GM23338 (cell line): ENCODE measurements at regions not wholly inside any gene's neighbourhood (a gene's known extent, or its start where the extent isn't known, plus 50 kb on each side); places are given as distances from the start of the nearest gene placed in this dataset.

Experiments
- ATAC-seq: fragments of 200-7000 bp; cut with Tn5 transposase; 3 replicates; pipeline ENCODE4 v1.9.1; 2020
- DNase-seq: peaks from one replicate; pipeline ENCODE4 v3.0.0-alpha.2; 2015; ENCODE audit warnings: low spot score
- H2AFZ ChIP-seq: fragments of 200-600 bp; sonication (generic); 2 replicates; pipeline ENCODE4 v1.8.0; 2016; ENCODE audit warnings: antibody characterized with exemption, mild to moderate bottlenecking, moderate library complexity
- H3F3A ChIP-seq: fragments of 200-600 bp; sonication (generic); replicated peaks from 2 replicates; pipeline ENCODE4 v1.8.0; 2017; ENCODE audit warnings: antibody characterized with exemption, mixed run types, low read depth
- H3K27ac ChIP-seq: fragments of 200-600 bp; sonication (generic); 2 replicates; pipeline ENCODE4 v1.6.1; 2016; ENCODE audit warnings: low read depth
- H3K27me3 ChIP-seq: fragments of 200-600 bp; sonication (generic); 2 replicates; pipeline ENCODE4 v1.8.0; 2016; ENCODE audit warnings: mild to moderate bottlenecking, mixed run types, moderate library complexity; ENCODE audit not compliant: insufficient read depth
- H3K36me3 ChIP-seq: fragments of 200-600 bp; sonication (generic); 2 replicates; pipeline ENCODE4 v1.8.0; 2016; ENCODE audit warnings: mild to moderate bottlenecking; ENCODE audit not compliant: insufficient read depth
- H3K4me1 ChIP-seq: fragments of 200-600 bp; sonication (generic); 2 replicates; pipeline ENCODE4 v1.8.0; 2016; ENCODE audit warnings: mild to moderate bottlenecking, moderate library complexity; ENCODE audit not compliant: insufficient read depth
- H3K4me2 ChIP-seq: fragments of 200-600 bp; sonication (generic); 2 replicates; pipeline ENCODE4 v1.7.1; 2017; ENCODE audit warnings: mixed run types
- H3K4me3 ChIP-seq: fragments of 200-600 bp; sonication (generic); 2 replicates; pipeline ENCODE4 v1.6.1; 2016; ENCODE audit warnings: mixed run types
- H3K79me2 ChIP-seq: fragments of 200-600 bp; sonication (generic); replicated peaks from 2 replicates; pipeline ENCODE4 v1.8.0; 2017; ENCODE audit warnings: mild to moderate bottlenecking; ENCODE audit not compliant: insufficient read depth
- H3K9me2 ChIP-seq: fragments of 200-600 bp; sonication (generic); 2 replicates; pipeline ENCODE4 v1.8.0; 2017; ENCODE audit not compliant: insufficient read depth
- H4K20me1 ChIP-seq: fragments of 200-600 bp; sonication (generic); replicated peaks from 2 replicates; pipeline ENCODE4 v1.8.0; 2017; ENCODE audit warnings: mild to moderate bottlenecking; ENCODE audit not compliant: insufficient read depth
- H3K27ac Mint-ChIP-seq: 2 replicates; pipeline ENCODE4 v1.8.0; 2020; ENCODE audit warnings: inconsistent platforms, mild to moderate bottlenecking, moderate library complexity, mixed read lengths
- H3K27me3 Mint-ChIP-seq: 3 replicates; pipeline ENCODE4 v1.8.0; 2022; ENCODE audit warnings: low read depth, mild to moderate bottlenecking, moderate library complexity, mixed read lengths, inconsistent platforms; ENCODE audit not compliant: insufficient read depth, poor library complexity
- H3K36me3 Mint-ChIP-seq: 3 replicates; pipeline ENCODE4 v1.8.0; 2021; ENCODE audit warnings: low read depth, mild to moderate bottlenecking, inconsistent platforms, moderate library complexity, mixed read lengths
- H3K4me1 Mint-ChIP-seq: 3 replicates; pipeline ENCODE4 v1.8.0; 2020; ENCODE audit warnings: mild to moderate bottlenecking, inconsistent platforms, mixed read lengths
- H3K4me3 Mint-ChIP-seq: 3 replicates; pipeline ENCODE4 v1.8.0; 2021; ENCODE audit warnings: moderate library complexity, mild to moderate bottlenecking, inconsistent platforms, mixed read lengths
- H3K9me3 Mint-ChIP-seq: 3 replicates; pipeline ENCODE4 v1.8.0; 2020; ENCODE audit warnings: moderate library complexity, mild to moderate bottlenecking, inconsistent platforms, mixed read lengths
- CREB1 ChIP-seq: fragments of 250-450 bp; sonication (Bioruptor Pico); IDR thresholded peaks from 2 replicates; pipeline ENCODE4 v1.5.0; 2020; ENCODE audit warnings: low read depth, mild to moderate bottlenecking, moderate library complexity
- EZH2 ChIP-seq: fragments of 200-600 bp; sonication (generic); IDR thresholded peaks from one replicate; pipeline ENCODE4 v1.8.0; 2017; ENCODE audit warnings: antibody characterized with exemption, mild to moderate bottlenecking, low read depth; ENCODE audit not compliant: unreplicated experiment
- EZH2phosphoT487 ChIP-seq: fragments of 200-600 bp; sonication (generic); IDR thresholded peaks from one replicate; pipeline ENCODE4 v1.8.1; 2018; ENCODE audit warnings: antibody characterized with exemption; ENCODE audit not compliant: unreplicated experiment
- JUNB ChIP-seq: IDR thresholded peaks from one replicate; pipeline ENCODE4 v1.6.1; 2016; ENCODE audit warnings: antibody characterized with exemption; ENCODE audit not compliant: unreplicated experiment
- NANOG ChIP-seq: IDR thresholded peaks from 2 replicates; pipeline ENCODE4 v1.6.1; 2016; ENCODE audit warnings: antibody characterized with exemption, borderline replicate concordance
- POLR2AphosphoS5 ChIP-seq: IDR thresholded peaks from 2 replicates; pipeline ENCODE4 v1.6.1; 2016; ENCODE audit warnings: antibody characterized with exemption, low read depth
- STAT1 ChIP-seq: IDR thresholded peaks from one replicate; pipeline ENCODE4 v1.6.1; 2016; ENCODE audit warnings: antibody characterized with exemption; ENCODE audit not compliant: unreplicated experiment
- ZNF114 ChIP-seq: fragments of 250-450 bp; sonication (Bioruptor Pico); IDR thresholded peaks from 2 replicates; pipeline ENCODE4 v1.5.0; 2020; ENCODE audit warnings: mild to moderate bottlenecking, moderate library complexity
- ZNF331 ChIP-seq: fragments of 250-450 bp; sonication (Bioruptor Pico); IDR thresholded peaks from 2 replicates; pipeline ENCODE4 v1.5.0; 2020; ENCODE audit warnings: low read depth, mild to moderate bottlenecking, moderate library complexity
- TF ChIP-seq, protein P1 (sequence below): fragments of 250-450 bp; sonication (Bioruptor Pico); IDR thresholded peaks from 2 replicates; pipeline ENCODE4 v1.5.0; 2020; ENCODE audit warnings: mild to moderate bottlenecking, moderate library complexity
- TF ChIP-seq, protein P2 (sequence below): IDR thresholded peaks from one replicate; pipeline ENCODE4 v1.6.1; 2018; ENCODE audit warnings: antibody characterized with exemption; ENCODE audit not compliant: unreplicated experiment

DNA sequence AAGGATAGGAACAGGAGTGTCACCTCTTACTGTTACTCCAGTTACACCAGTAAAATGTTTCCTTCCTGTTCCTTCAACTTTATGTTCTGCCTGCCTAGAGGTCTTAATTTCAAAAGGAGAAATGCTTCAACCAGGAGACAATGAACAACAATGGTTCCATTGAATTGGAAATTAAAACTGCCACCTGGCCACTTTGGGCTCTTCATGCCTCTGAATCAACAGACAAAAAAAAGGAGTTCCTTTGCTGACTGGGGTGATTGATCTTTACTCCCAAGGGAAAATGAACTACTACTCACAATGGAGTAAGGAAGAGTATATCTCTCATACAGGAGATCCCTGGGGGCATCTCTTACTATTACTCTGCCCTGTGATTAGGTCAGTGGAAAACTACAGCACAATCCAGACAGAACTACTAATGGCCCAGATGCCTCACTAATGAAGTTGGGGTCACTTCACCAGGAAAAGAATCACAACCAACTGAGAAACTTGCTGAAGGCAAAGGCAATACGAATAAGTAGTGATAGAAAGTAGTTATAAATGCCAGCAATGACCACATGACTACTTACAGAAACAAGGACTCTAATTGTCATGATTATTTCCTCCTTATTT is 76.6 kb upstream of the PRDX6 start:
- Histone ChIP-seq H3K36me3 (no peaks in the 10 kb centered on the region), H2AFZ (no peak overlapping the region), H3K27ac (peak overlapping the region; percentile 72; the same call in 1 of the 2 replicates), H3K4me2 (peak overlapping the region; percentile 61), H3K27me3 (no peaks in the 10 kb centered on the region), H3F3A (no peaks in the 10 kb centered on the region), H4K20me1 (0 out of 2 replicates have a peak, but pooled peaks cover 3% of the 10 kb centered on the region), H3K79me2 (no peaks in the 10 kb centered on the region), H3K9me2 (peaks cover 21% of the 10 kb centered on the region), H3K4me1 (peaks cover 13% of the 10 kb centered on the region), H3K4me3 (no peak overlapping the region)
- DNase-seq (peak; percentile 57), ATAC-seq (peak; percentile 60)
- Mint-ChIP-seq H3K27ac (0 out of 2 replicates have a peak overlapping the region, but pooled peaks have one; percentile 35), H3K36me3 (no peaks in the 10 kb centered on the region), H3K4me1 (peaks cover 17% of the 10 kb centered on the region), H3K27me3 (peaks cover 4% of the 10 kb centered on the region), H3K9me3 (no peaks in the 10 kb centered on the region), H3K4me3 (no peak overlapping the region; the same call in 2 of the 3 replicates)
- TF ChIP-seq, protein P1, sequence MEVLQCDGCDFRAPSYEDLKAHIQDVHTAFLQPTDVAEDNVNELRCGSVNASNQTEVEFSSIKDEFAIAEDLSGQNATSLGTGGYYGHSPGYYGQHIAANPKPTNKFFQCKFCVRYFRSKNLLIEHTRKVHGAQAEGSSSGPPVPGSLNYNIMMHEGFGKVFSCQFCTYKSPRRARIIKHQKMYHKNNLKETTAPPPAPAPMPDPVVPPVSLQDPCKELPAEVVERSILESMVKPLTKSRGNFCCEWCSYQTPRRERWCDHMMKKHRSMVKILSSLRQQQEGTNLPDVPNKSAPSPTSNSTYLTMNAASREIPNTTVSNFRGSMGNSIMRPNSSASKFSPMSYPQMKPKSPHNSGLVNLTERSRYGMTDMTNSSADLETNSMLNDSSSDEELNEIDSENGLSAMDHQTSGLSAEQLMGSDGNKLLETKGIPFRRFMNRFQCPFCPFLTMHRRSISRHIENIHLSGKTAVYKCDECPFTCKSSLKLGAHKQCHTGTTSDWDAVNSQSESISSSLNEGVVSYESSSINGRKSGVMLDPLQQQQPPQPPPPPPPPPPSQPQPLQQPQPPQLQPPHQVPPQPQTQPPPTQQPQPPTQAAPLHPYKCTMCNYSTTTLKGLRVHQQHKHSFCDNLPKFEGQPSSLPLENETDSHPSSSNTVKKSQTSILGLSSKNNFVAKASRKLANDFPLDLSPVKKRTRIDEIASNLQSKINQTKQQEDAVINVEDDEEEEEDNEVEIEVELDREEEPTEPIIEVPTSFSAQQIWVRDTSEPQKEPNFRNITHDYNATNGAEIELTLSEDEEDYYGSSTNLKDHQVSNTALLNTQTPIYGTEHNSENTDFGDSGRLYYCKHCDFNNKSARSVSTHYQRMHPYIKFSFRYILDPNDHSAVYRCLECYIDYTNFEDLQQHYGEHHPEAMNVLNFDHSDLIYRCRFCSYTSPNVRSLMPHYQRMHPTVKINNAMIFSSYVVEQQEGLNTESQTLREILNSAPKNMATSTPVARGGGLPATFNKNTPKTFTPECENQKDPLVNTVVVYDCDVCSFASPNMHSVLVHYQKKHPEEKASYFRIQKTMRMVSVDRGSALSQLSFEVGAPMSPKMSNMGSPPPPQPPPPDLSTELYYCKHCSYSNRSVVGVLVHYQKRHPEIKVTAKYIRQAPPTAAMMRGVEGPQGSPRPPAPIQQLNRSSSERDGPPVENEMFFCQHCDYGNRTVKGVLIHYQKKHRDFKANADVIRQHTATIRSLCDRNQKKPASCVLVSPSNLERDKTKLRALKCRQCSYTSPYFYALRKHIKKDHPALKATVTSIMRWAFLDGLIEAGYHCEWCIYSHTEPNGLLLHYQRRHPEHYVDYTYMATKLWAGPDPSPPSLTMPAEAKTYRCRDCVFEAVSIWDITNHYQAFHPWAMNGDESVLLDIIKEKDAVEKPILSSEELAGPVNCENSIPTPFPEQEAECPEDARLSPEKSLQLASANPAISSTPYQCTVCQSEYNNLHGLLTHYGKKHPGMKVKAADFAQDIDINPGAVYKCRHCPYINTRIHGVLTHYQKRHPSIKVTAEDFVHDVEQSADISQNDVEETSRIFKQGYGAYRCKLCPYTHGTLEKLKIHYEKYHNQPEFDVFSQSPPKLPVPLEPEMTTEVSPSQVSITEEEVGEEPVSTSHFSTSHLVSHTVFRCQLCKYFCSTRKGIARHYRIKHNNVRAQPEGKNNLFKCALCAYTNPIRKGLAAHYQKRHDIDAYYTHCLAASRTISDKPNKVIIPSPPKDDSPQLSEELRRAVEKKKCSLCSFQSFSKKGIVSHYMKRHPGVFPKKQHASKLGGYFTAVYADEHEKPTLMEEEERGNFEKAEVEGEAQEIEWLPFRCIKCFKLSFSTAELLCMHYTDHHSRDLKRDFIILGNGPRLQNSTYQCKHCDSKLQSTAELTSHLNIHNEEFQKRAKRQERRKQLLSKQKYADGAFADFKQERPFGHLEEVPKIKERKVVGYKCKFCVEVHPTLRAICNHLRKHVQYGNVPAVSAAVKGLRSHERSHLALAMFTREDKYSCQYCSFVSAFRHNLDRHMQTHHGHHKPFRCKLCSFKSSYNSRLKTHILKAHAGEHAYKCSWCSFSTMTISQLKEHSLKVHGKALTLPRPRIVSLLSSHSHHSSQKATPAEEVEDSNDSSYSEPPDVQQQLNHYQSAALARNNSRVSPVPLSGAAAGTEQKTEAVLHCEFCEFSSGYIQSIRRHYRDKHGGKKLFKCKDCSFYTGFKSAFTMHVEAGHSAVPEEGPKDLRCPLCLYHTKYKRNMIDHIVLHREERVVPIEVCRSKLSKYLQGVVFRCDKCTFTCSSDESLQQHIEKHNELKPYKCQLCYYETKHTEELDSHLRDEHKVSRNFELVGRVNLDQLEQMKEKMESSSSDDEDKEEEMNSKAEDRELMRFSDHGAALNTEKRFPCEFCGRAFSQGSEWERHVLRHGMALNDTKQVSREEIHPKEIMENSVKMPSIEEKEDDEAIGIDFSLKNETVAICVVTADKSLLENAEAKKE (CRISPR knock-in tag): peak; percentile 75
- peak; percentile 72 for TF ChIP-seq NANOG
- TF ChIP-seq EZH2: no peak

DNA sequence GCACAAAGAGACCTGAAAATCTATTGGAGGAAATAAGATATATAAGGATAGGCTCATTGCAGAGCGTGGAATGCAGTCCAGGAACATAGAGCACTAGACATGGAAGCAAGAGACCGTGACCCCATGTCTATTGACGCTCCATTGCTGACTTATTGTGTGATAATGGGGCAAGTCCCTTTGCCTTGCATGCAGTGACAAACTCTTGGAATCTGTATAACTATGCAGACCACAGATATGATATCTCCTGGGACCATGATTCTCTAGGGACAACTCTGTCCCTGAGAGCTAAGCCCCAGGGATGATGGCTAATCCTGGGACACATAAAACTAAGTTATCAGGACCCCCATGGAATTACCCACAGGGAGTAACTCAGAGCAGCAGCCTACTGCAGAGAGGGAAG is 73.1 kb upstream of the PRDX6 start:
- H3K4me1 ChIP-seq: peaks cover 13% of the 10 kb centered on the region
- no peak overlapping the region for H3K4me2 ChIP-seq
- no peak overlapping the region for H3K27ac ChIP-seq
- no peak for DNase-seq
- Mint-ChIP-seq H3K4me1 (peaks cover 23% of the 10 kb centered on the region), H3K4me3 (no peak overlapping the region), H3K27me3 (peaks cover 3% of the 10 kb centered on the region), H3K9me3 (no peaks in the 10 kb centered on the region), H3K36me3 (no peaks in the 10 kb centered on the region), H3K27ac (no peak overlapping the region)
- peaks cover 3% of the 10 kb centered on the region; the same call in 1 of the 2 replicates for H4K20me1 ChIP-seq
- no peaks in the 10 kb centered on the region for H3K27me3 ChIP-seq
- H3K9me2 ChIP-seq: peaks cover 19% of the 10 kb centered on the region
- no peak for ATAC-seq
- H2AFZ ChIP-seq: no peak overlapping the region
- no peaks in the 10 kb centered on the region for H3F3A ChIP-seq
- H3K36me3 ChIP-seq: no peaks in the 10 kb centered on the region
- H3K4me3 ChIP-seq: no peak overlapping the region
- H3K79me2 ChIP-seq: no peaks in the 10 kb centered on the region
- TF ChIP-seq, protein P2, sequence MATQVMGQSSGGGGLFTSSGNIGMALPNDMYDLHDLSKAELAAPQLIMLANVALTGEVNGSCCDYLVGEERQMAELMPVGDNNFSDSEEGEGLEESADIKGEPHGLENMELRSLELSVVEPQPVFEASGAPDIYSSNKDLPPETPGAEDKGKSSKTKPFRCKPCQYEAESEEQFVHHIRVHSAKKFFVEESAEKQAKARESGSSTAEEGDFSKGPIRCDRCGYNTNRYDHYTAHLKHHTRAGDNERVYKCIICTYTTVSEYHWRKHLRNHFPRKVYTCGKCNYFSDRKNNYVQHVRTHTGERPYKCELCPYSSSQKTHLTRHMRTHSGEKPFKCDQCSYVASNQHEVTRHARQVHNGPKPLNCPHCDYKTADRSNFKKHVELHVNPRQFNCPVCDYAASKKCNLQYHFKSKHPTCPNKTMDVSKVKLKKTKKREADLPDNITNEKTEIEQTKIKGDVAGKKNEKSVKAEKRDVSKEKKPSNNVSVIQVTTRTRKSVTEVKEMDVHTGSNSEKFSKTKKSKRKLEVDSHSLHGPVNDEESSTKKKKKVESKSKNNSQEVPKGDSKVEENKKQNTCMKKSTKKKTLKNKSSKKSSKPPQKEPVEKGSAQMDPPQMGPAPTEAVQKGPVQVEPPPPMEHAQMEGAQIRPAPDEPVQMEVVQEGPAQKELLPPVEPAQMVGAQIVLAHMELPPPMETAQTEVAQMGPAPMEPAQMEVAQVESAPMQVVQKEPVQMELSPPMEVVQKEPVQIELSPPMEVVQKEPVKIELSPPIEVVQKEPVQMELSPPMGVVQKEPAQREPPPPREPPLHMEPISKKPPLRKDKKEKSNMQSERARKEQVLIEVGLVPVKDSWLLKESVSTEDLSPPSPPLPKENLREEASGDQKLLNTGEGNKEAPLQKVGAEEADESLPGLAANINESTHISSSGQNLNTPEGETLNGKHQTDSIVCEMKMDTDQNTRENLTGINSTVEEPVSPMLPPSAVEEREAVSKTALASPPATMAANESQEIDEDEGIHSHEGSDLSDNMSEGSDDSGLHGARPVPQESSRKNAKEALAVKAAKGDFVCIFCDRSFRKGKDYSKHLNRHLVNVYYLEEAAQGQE: no peak
- TF ChIP-seq JUNB (no peak), STAT1 (no peak), NANOG (no peak), ZNF331 (no peak), POLR2AphosphoS5 (no peak), EZH2phosphoT487 (no peak), ZNF114 (CRISPR knock-in tag) (no peak), CREB1 (no peak), EZH2 (no peak)
